Activated CD4-positive, alpha-beta T cell treated with anti-CD3 and anti-CD28 coated beads, Interleukin-2, amount 10 ng/mL, durations not matched to agents 24 days and 14 days (primary cell): ENCODE measurements at regions not wholly inside any gene's neighbourhood (a gene's known extent, or its start where the extent isn't known, plus 50 kb on each side); places are given as distances from the start of the nearest gene placed in this dataset.

Source experiments
- DNase-seq: peaks from one replicate; pipeline ENCODE4 v3.0.0; 2022
- H3K27ac Mint-ChIP-seq: one replicate; pipeline ENCODE4 v1.8.0; 2022; ENCODE audit warnings: mild to moderate bottlenecking, mixed read lengths
- H3K27me3 Mint-ChIP-seq: one replicate; pipeline ENCODE4 v1.8.0; 2022; ENCODE audit warnings: mixed read lengths
- H3K36me3 Mint-ChIP-seq: one replicate; pipeline ENCODE4 v1.8.0; 2022; ENCODE audit warnings: low read depth, mild to moderate bottlenecking, mixed read lengths
- H3K4me1 Mint-ChIP-seq: one replicate; pipeline ENCODE4 v1.8.0; 2021; ENCODE audit warnings: mixed read lengths
- H3K4me3 Mint-ChIP-seq: one replicate; pipeline ENCODE4 v1.8.0; 2022; ENCODE audit warnings: mild to moderate bottlenecking, moderate library complexity, mixed read lengths
- H3K9me3 Mint-ChIP-seq: one replicate; pipeline ENCODE4 v1.8.0; 2021; ENCODE audit warnings: mixed read lengths
- intact Hi-C: fragments of 100-400 bp; cut with micrococcal nuclease; formaldehyde crosslinking; loops from one replicate; pipeline ENCODE4 v1.15.1; 2023

- intact Hi-C loops: no loop called here
- H3K4me3 Mint-ChIP-seq: no peak overlapping the region
- H3K27me3 Mint-ChIP-seq: peaks cover 2% of the 10 kb centered on the region
- no peaks in the 10 kb centered on the region for H3K4me1 Mint-ChIP-seq
- no peak for DNase-seq
- H3K9me3 Mint-ChIP-seq: peaks cover 13% of the 10 kb centered on the region
- H3K27ac Mint-ChIP-seq: no peak overlapping the region
- no peaks in the 10 kb centered on the region for H3K36me3 Mint-ChIP-seq
Observed at GRCh38 chr14:104333646-104334423, 195.4 kb downstream of the KIF26A start.

GRCh38 chr14:104334424-104335161 lies 196.2 kb downstream of the KIF26A start:
- Mint-ChIP-seq H3K27me3 (peaks cover 2% of the 10 kb centered on the region), H3K4me3 (no peak overlapping the region), H3K36me3 (no peaks in the 10 kb centered on the region), H3K4me1 (no peaks in the 10 kb centered on the region), H3K9me3 (peaks cover 12% of the 10 kb centered on the region), H3K27ac (no peak overlapping the region)
- DNase-seq: no peak
- intact Hi-C loops: no loop called here

DNA sequence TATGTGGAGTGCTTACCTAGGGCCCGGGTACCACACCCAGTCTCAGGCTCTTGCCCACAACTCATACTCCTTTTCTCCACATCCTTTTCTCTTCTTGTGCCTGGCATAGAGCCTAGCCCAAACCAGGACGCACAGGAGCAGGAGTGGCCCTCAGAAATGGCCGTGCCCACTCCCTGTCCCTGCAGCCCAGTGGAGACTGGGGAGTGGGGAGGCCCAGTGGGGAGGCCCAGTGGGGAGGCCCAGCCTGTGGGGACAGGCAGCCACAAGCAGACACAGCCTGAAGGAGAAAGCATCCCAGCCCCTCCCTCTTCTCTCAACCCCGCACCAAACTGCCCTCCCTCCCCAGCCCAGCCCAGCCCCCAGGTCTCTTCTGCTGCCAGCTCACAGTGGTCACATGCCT lies 196.8 kb downstream of the KIF26A start:
- intact Hi-C loops: no loop called here
- Mint-ChIP-seq H3K27me3 (peaks cover 3% of the 10 kb centered on the region), H3K4me3 (no peak overlapping the region), H3K27ac (no peak overlapping the region), H3K9me3 (peaks cover 7% of the 10 kb centered on the region), H3K4me1 (no peaks in the 10 kb centered on the region), H3K36me3 (no peaks in the 10 kb centered on the region)
- no peak for DNase-seq

GRCh38 chr14:104335611-104336010 lies 197.2 kb downstream of the KIF26A start:
- Mint-ChIP-seq H3K27ac (no peak overlapping the region), H3K27me3 (peaks cover 5% of the 10 kb centered on the region), H3K4me1 (no peaks in the 10 kb centered on the region), H3K4me3 (no peak overlapping the region), H3K36me3 (no peaks in the 10 kb centered on the region), H3K9me3 (peaks cover 7% of the 10 kb centered on the region)
- DNase-seq: no peak
- intact Hi-C loops: no loop called here

GRCh38 chr14:104337351-104337750 lies 199.0 kb downstream of the KIF26A start:
- no peak overlapping the region for H3K4me3 Mint-ChIP-seq
- peaks cover 7% of the 10 kb centered on the region for H3K9me3 Mint-ChIP-seq
- no peak for DNase-seq
- H3K4me1 Mint-ChIP-seq: no peaks in the 10 kb centered on the region
- H3K36me3 Mint-ChIP-seq: no peaks in the 10 kb centered on the region
- no peak overlapping the region for H3K27ac Mint-ChIP-seq
- peaks cover 9% of the 10 kb centered on the region for H3K27me3 Mint-ChIP-seq
- intact Hi-C loops: no loop called here

GRCh38 chr14:104339361-104339760 lies 201.0 kb downstream of the KIF26A start:
- intact Hi-C loops: no loop called here
- peaks cover 9% of the 10 kb centered on the region for H3K27me3 Mint-ChIP-seq
- H3K4me1 Mint-ChIP-seq: no peaks in the 10 kb centered on the region
- no peak overlapping the region for H3K27ac Mint-ChIP-seq
- H3K9me3 Mint-ChIP-seq: peaks cover 7% of the 10 kb centered on the region
- H3K36me3 Mint-ChIP-seq: no peaks in the 10 kb centered on the region
- no peak overlapping the region for H3K4me3 Mint-ChIP-seq
- DNase-seq: no peak

DNA sequence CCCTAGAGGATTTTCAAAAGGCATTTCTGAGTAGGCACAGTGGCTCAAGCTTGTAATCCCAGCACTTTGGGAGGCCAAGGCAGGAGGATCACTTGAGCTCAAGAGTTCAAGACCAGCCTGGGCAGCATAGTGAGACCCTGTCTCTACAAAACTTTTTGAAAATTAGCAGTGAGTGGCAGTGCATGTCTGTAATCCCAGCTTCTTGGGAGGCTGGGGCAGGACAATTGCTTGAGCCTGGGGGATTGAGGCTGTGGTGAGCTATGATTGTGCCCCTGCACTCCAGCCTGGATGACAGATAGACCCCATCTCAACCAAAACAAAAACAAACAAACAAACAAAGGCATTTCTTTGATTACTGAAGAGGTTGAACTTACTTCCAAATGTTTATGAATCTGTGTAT lies 201.4 kb downstream of the KIF26A start:
- Mint-ChIP-seq H3K4me1 (no peaks in the 10 kb centered on the region), H3K9me3 (peaks cover 7% of the 10 kb centered on the region), H3K4me3 (no peak overlapping the region), H3K27ac (no peak overlapping the region), H3K27me3 (peaks cover 9% of the 10 kb centered on the region), H3K36me3 (no peaks in the 10 kb centered on the region)
- intact Hi-C loops: no loop called here
- no peak for DNase-seq

DNA sequence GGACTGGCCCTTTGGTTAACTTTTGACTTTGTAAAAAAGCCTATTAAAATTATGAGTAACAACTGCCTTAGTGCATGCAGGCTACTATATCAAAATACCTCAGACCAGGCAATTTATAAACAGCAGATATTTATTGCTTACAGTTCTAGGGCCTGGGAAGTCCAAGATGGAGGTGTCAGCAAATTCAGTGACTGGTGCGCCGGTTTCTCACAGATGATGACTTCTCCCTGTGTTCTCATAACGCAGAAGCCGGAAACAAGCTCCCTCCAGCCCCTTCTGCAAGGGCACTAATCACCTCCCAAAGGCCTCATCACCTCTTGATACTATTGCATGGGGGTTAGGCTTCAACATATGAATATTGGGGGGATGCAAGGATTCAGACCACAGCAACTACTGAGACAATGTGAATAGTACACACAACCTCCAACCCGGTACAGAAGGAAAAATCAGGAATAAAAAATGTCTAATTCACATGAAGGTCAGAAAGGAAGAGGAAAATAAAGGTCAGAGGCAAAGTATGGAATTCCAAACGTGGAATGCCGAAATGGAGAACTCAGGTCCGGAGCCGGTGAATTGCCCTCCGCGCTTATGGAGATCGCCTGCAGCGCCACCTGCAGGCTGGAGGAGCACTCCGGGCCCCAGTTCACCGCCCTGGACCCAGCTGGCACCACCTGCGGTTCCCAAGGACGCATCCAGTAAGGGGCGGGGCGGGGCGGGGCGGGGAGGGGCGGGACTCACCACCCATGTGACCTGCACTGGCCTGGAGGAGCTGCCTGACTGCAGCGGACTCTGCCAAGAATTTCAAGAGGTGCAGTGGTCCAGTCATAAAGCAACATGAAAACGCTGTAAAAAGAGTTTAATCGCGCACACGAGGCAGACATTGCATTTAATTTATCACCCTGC lies 203.4 kb downstream of the KIF26A start:
- Mint-ChIP-seq H3K4me1 (no peaks in the 10 kb centered on the region), H3K27me3 (peaks cover 9% of the 10 kb centered on the region), H3K27ac (no peak overlapping the region), H3K4me3 (no peak overlapping the region), H3K9me3 (peaks cover 7% of the 10 kb centered on the region), H3K36me3 (no peaks in the 10 kb centered on the region)
- peak; percentile 60 for DNase-seq
- intact Hi-C loops: no loop called here

DNA sequence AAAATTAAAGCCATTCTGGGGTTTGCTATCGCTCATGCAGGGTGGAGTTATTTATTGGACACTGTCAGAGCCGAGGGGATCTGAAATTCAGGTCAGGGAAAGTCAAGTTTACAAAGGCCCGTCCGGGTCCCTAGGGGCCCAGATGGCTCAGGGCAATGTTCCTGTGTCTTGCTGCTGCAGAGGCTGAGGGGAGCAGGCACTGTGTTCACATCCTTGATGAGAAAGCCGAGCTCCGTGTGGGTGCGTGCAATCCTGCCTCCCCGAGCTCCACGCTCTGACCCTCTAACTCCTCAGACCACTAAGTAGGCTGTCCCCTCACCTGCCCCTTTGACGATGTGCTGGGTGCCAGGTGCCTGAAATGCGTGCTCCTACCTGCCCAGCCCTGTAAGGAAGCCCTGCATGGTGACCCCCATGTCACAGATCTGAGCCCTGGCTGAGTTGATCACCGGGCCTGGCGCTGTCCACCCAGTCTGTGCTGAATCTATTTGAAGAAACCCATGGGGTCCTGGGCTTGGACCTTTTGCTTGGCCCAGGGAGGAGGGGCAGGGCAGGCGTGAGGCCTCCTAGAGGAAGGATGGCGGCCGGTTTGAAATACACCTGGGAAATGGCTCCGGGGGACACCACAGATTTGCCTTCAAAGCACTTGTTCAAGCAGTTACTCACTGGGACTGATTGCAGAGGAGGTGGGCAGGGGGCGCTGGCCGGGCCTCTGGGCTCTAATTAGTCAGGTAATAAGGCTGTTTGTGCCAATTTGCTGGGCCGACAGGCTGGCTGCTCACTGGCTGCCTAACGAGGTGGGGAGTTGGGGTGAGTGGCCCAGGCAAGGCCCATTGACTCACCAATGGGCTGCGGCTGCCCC lies 204.3 kb downstream of the KIF26A start:
- Mint-ChIP-seq H3K27me3 (peaks cover 9% of the 10 kb centered on the region), H3K36me3 (no peaks in the 10 kb centered on the region), H3K4me3 (no peak overlapping the region), H3K27ac (no peak overlapping the region), H3K9me3 (peaks cover 7% of the 10 kb centered on the region), H3K4me1 (no peaks in the 10 kb centered on the region)
- no peak for DNase-seq
- intact Hi-C loops: no loop called here

DNA sequence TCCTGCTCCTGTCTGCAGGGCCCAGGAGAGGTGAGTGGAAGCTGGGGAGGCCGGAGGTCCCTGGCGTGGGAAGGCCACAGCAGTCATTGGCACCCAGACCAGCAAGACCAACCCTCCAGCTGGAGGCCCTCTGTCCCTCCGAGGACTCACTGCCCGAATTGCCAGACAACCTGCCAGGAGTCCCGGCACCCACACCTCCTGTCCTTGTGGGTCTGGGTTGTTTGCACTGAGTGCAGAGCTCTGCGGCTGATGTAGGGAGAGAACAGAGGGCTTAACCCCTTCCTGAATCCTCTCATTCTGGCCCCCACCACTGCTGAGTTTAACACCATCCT lies 204.9 kb downstream of the KIF26A start:
- Mint-ChIP-seq H3K4me3 (no peak overlapping the region), H3K4me1 (no peaks in the 10 kb centered on the region), H3K9me3 (peaks cover 5% of the 10 kb centered on the region), H3K27ac (no peak overlapping the region), H3K36me3 (no peaks in the 10 kb centered on the region), H3K27me3 (peaks cover 9% of the 10 kb centered on the region)
- intact Hi-C loops: no loop called here
- no peak for DNase-seq

GRCh38 chr14:104343690-104344640 lies 205.6 kb downstream of the KIF26A start:
- H3K4me1 Mint-ChIP-seq: no peaks in the 10 kb centered on the region
- no peaks in the 10 kb centered on the region for H3K36me3 Mint-ChIP-seq
- H3K27ac Mint-ChIP-seq: no peak overlapping the region
- H3K9me3 Mint-ChIP-seq: no peaks in the 10 kb centered on the region
- peaks cover 7% of the 10 kb centered on the region for H3K27me3 Mint-ChIP-seq
- no peak overlapping the region for H3K4me3 Mint-ChIP-seq
- no peak for DNase-seq
- intact Hi-C loops: no loop called here

- Mint-ChIP-seq H3K27ac (no peak overlapping the region), H3K36me3 (no peaks in the 10 kb centered on the region), H3K9me3 (no peaks in the 10 kb centered on the region), H3K4me3 (no peak overlapping the region), H3K4me1 (no peaks in the 10 kb centered on the region), H3K27me3 (peaks cover 7% of the 10 kb centered on the region)
- intact Hi-C loops: no loop called here
- DNase-seq: no peak
Observed at GRCh38 chr14:104344818-104345620, 206.6 kb downstream of the KIF26A start.
